Immature natural killer cell (primary cell): ENCODE measurements at regions not wholly inside any gene's neighbourhood (a gene's known extent, or its start where the extent isn't known, plus 50 kb on each side); places are given as distances from the start of the nearest gene placed in this dataset.

ENCODE experiments used
- DNase-seq, 3 donors: peaks; one replicate each; pipeline ENCODE4 v3.0.0; 2022; ENCODE audit warnings: mixed read lengths in 1 of 3
- H3K27ac Mint-ChIP-seq, 6 donors: one replicate each; pipeline ENCODE4 v1.8.0; 2020; ENCODE audit warnings: mixed read lengths in 6 of 6, mild to moderate bottlenecking in 5 of 6, inconsistent platforms in 4 of 6, moderate library complexity in 3 of 6
- H3K27me3 Mint-ChIP-seq, 3 donors: one replicate each; pipeline ENCODE4 v1.8.0; 2020 to 2021; ENCODE audit warnings: low read depth in 3 of 3, mild to moderate bottlenecking in 3 of 3, mixed read lengths in 3 of 3, moderate library complexity in 3 of 3, inconsistent platforms in 1 of 3
- H3K36me3 Mint-ChIP-seq, 3 donors: one replicate each; pipeline ENCODE4 v1.8.0; 2020; ENCODE audit warnings: mixed read lengths in 3 of 3, inconsistent platforms in 2 of 3, mild to moderate bottlenecking in 2 of 3
- H3K4me1 Mint-ChIP-seq, 2 donors: one replicate each; pipeline ENCODE4 v1.8.0; 2020; ENCODE audit warnings: inconsistent platforms in 2 of 2, mild to moderate bottlenecking in 2 of 2, mixed read lengths in 2 of 2, moderate library complexity in 1 of 2
- H3K4me3 Mint-ChIP-seq, 5 donors: one replicate each; pipeline ENCODE4 v1.8.0; 2020; ENCODE audit warnings: mild to moderate bottlenecking in 5 of 5, mixed read lengths in 5 of 5, inconsistent platforms in 3 of 5, moderate library complexity in 3 of 5
- H3K9me3 Mint-ChIP-seq, 6 donors: one replicate each; pipeline ENCODE4 v1.8.0; 2020; ENCODE audit warnings: mild to moderate bottlenecking in 6 of 6, mixed read lengths in 6 of 6, inconsistent platforms in 4 of 6, moderate library complexity in 3 of 6

DNA sequence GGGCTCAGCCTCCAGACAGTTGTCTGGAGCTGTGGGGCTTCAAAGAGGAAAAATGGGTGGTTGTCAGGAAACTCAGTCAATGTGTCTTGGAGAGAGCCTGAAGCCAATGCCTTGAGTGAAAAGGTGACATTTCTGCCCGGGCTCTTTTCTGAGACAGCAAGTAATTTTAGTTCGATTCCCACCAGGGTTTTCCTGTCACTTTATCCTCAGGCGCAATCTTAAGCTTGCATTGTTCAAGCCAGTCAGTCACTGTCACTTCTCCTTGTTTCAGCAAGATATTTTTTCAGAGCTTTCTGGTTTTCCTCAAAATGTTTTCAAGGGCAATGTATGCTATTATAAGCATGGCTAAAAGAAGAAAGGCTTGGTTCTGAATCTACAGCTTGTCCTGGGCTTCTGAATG lies 404.7 kb upstream of the SEL1L start:
- Mint-ChIP-seq H3K27ac (no peak overlapping the region), H3K27me3 (no peaks in the 10 kb centered on the region), H3K4me1 (no peaks in the 10 kb centered on the region), H3K4me3 (no peak overlapping the region), H3K9me3 (peaks cover 4 to 34% (median 14%) of the 10 kb centered on the region in 6 donors), H3K36me3 (no peaks in the 10 kb centered on the region)
- no peak for DNase-seq

DNA sequence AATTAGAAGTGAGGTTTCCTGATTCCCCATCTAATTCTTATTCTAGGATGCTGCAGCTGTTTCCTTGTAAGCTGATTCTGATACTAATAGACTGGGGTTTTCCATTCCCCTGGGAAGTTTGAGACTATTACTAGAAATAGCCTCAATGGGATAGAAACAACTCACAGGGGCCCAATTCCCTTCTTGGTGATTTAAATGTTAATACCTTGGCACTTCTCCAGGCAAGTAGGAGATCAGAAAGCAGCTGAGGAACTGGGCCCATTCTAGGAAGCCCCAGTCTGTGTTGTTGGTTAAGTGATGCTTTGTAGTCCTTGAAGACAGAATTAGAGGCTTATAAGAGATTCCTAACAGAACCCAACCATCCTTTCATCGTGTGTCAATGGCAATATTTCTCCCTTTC lies 407.0 kb upstream of the SEL1L start:
- Mint-ChIP-seq H3K9me3 (peaks cover 2 to 24% (median 11%) of the 10 kb centered on the region in 6 donors), H3K36me3 (no peaks in the 10 kb centered on the region), H3K27me3 (no peaks in the 10 kb centered on the region), H3K27ac (no peak overlapping the region), H3K4me1 (no peaks in the 10 kb centered on the region), H3K4me3 (no peak overlapping the region)
- DNase-seq, result no peak

DNA sequence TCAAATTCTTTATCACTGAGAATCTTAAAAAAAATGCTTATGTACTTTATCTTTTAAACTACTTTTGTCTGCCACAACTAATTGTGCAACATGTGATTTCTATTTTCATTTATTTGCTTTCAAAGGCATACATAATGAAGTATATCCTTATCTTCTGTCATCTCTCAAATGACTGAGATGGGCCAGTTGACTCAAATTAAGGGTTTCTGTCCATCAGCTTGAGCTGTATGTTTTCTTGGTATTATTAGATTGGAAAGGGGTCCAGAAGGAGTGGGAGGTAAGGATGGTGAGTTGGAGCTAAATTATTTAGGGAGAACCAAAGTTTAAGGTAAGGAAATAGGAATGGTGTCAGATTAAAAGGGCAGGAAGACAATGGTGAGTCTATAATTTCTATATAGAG lies 408.4 kb upstream of the SEL1L start:
- peaks cover 2 to 33% (median 16%) of the 10 kb centered on the region in 6 donors for H3K9me3 Mint-ChIP-seq
- H3K27ac Mint-ChIP-seq, result no peak overlapping the region
- H3K36me3 Mint-ChIP-seq, result no peaks in the 10 kb centered on the region
- DNase-seq, result no peak
- no peaks in the 10 kb centered on the region for H3K4me1 Mint-ChIP-seq
- no peak overlapping the region for H3K4me3 Mint-ChIP-seq
- peaks cover 0 to under 1% (median 0%) of the 10 kb centered on the region in 3 donors for H3K27me3 Mint-ChIP-seq

DNA sequence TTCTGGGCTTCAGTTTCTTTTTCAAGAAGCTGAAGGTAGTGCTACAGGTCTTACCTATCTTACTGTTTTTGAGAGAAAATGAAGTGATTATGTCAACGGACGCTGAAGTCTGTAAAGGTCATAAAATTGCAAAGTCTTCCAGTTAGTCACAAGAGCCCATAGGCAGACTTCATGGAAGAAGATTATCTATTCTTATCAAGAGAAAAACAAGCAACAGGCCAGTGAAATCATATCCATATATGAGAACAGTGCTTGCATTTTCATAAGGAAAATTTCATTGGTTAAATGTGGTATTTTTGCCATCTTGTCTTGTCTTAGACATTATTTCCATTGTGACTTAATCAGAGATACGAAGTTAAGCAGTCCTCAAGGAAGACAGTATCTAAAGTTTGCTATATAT lies 412.7 kb upstream of the SEL1L start:
- no peak for DNase-seq
- Mint-ChIP-seq H3K36me3 (no peaks in the 10 kb centered on the region), H3K27ac (no peak overlapping the region), H3K4me3 (no peak overlapping the region), H3K27me3 (peaks cover 0 to 5% (median 0%) of the 10 kb centered on the region in 3 donors), H3K4me1 (no peaks in the 10 kb centered on the region), H3K9me3 (peaks cover 0 to 23% (median 18%) of the 10 kb centered on the region in 6 donors)

DNA sequence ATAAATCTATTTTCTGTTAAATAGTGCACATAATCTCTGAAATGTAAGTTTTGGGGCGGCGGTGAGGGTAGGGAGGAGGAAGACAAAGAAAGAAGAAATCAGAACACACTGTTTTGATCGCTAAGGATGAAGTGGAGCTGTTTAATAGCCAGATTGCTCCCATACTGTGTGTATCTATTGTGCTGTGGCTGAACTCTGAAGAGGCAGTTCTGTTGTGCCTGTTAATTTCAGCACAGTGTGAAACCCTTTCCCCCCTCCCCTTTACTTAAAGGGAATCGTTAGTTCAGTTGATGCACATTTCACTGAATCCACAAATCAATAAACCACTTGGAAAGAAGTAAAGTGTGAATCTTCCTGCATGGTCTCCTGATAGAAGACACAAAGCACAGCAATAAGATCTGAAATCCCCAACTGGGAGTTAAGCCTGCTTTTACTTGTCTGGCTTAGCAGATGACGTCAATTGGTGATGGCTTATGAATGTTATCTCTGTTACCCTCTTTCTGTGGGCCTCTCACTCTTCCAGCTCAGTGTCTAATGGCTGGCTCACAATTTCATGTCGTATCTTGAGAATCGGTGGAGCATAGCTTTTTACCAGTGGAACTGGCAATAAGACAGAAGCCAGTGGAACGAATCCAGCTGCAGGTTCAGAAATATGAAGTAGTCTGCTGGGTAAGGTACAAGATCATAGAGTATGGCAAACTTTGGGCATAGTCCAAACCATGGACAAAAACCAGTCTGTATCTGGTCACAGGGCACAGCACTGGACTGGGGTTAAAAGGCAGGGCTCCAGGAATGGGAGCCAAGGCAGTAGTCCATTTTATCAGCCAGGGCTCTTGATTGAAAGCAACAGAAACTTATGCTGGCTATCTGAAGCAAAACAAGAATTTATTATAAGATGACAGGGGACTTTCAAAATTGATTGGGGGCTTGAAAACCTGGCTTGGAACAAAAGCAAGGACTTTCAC lies 413.5 kb upstream of the SEL1L start:
- H3K4me3 Mint-ChIP-seq, result no peak overlapping the region
- H3K36me3 Mint-ChIP-seq, result no peaks in the 10 kb centered on the region
- peaks cover 0 to 23% (median 16%) of the 10 kb centered on the region in 6 donors for H3K9me3 Mint-ChIP-seq
- no peaks in the 10 kb centered on the region for H3K4me1 Mint-ChIP-seq
- peaks cover 0 to 5% (median 0%) of the 10 kb centered on the region in 3 donors for H3K27me3 Mint-ChIP-seq
- no peak for DNase-seq
- no peak overlapping the region for H3K27ac Mint-ChIP-seq

DNA sequence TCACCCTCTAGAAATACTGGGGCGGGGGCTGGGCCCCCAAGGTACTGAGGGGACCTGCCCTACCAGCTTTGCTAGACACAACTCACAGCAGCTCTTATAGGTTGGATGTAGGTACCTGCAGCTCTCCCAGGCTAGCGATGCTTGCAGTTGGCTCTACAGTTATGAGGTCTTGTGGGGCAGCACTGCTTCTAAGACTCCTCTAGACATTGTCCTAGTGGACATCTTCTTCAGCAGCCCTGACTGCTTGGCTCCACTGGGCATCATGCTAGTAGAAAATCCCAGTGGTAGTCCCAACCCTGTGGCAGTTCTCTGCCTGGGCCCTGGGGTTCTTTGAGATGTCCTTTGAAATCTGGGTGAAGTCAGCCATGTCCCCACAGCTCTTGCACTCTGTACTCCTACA lies 419.3 kb upstream of the SEL1L start:
- no peak for DNase-seq
- Mint-ChIP-seq H3K4me3 (no peak overlapping the region), H3K27me3 (peaks cover 0 to 2% (median 0%) of the 10 kb centered on the region in 3 donors), H3K27ac (no peak overlapping the region), H3K4me1 (no peaks in the 10 kb centered on the region), H3K36me3 (no peaks in the 10 kb centered on the region), H3K9me3 (peaks cover 1 to 20% (median 13%) of the 10 kb centered on the region in 6 donors)

DNA sequence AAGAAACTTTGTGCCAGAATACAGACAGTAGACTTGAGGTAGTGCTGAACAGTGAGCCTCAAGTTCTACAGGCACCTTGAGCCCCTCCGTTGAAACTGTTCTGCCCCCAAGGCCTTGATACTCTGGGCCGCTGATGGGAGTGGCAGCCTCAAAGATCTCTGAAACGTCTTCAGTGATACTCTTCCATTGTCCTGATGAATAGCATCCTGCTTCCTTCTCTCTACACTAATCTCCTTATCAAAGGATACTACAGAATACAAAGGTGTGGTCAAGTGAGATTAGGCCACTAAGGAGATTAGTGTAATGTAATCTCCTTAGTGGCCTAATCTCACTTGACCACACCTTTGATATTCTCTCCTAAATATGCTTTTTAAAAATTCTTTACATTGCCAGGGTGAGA lies 419.8 kb upstream of the SEL1L start:
- Mint-ChIP-seq H3K27me3 (peaks cover 0 to 2% (median 0%) of the 10 kb centered on the region in 3 donors), H3K27ac (no peak overlapping the region), H3K4me3 (no peak overlapping the region), H3K9me3 (peaks cover 0 to 20% (median 10%) of the 10 kb centered on the region in 6 donors), H3K36me3 (no peaks in the 10 kb centered on the region), H3K4me1 (no peaks in the 10 kb centered on the region)
- DNase-seq, result no peak

DNA sequence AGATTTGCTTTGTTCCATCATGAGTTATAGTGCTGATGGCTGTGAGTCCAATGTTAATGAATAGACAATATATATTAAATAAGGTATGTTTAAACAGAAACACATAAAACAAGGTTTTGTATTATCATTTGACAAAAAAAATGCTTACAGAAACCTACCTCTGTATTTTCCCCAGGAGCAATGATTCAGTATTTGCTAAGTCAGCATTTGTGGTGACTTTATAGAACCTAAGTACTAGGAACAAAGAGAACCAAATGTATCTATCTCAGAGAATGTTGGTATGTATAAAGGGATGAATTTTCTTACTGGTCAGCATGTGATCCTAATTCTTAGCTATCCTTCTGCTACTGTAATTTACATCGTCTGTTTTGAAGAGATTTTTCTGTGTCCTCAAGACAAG lies 421.5 kb upstream of the SEL1L start:
- H3K27me3 Mint-ChIP-seq, result peaks cover 0 to 2% (median 0%) of the 10 kb centered on the region in 3 donors

DNA sequence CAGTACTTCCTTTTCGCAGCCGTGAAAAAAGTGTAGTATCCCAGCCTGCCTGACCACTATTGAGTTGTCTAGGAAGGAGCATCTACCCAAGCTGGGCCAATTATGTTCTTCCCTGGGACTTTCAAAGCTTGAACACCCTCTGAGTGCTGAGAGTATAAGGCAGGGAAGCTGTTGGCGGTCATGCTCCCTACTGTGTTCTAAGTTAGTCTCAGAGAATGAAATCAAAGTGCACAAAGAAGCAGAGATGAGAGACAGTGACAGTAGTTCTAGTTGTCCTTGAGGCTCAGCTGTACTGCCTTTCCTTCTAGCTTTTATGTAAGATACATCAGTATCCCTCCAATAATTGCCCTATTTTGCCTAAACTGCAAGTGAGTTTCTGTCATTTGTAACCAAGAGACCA lies 427.1 kb upstream of the SEL1L start:
- H3K27ac Mint-ChIP-seq, result no peak overlapping the region
- H3K9me3 Mint-ChIP-seq, result peaks cover 0 to 14% (median 10%) of the 10 kb centered on the region in 6 donors
- DNase-seq, result no peak

More for the DNA sequence above, 421.5 kb upstream of the SEL1L start:
- no peak for DNase-seq
- Mint-ChIP-seq H3K4me1 (no peaks in the 10 kb centered on the region), H3K27ac (no peak overlapping the region), H3K9me3 (peaks cover 1 to 25% (median 13%) of the 10 kb centered on the region in 6 donors), H3K36me3 (no peaks in the 10 kb centered on the region), H3K4me3 (no peak overlapping the region)

DNA sequence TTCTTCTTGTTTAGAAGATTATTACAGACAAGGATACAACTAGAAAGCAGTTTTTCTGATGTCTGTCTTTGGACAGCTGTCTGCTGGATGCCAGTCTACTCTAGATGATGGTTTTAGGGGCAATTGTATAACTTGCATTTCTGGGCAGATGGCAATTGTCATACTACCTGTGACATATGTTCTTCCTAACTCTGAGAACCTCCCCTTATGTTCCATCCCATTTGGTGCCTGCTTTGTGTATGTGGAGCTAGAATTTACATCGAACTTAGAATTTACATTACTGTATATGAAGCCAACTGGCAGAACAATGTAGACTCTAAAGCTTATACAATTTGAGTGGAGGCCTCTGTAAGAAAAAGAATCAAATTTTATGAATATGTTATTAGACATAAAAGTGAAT lies 430.2 kb upstream of the SEL1L start:
- no peak overlapping the region for H3K27ac Mint-ChIP-seq
- H3K9me3 Mint-ChIP-seq, result peaks cover 0 to 34% (median 13%) of the 10 kb centered on the region in 6 donors
- H3K4me1 Mint-ChIP-seq, result no peaks in the 10 kb centered on the region
- peaks cover 0 to 3% (median 0%) of the 10 kb centered on the region in 3 donors for H3K36me3 Mint-ChIP-seq
- H3K27me3 Mint-ChIP-seq, result peaks cover 0 to 3% (median 0%) of the 10 kb centered on the region in 3 donors
- no peak overlapping the region for H3K4me3 Mint-ChIP-seq
- no peak for DNase-seq

More for the DNA sequence above, 427.1 kb upstream of the SEL1L start:
- H3K4me1 Mint-ChIP-seq, result no peaks in the 10 kb centered on the region
- no peaks in the 10 kb centered on the region for H3K36me3 Mint-ChIP-seq
- no peak overlapping the region for H3K4me3 Mint-ChIP-seq
- H3K27me3 Mint-ChIP-seq, result peaks cover 0 to 3% (median 0%) of the 10 kb centered on the region in 3 donors

DNA sequence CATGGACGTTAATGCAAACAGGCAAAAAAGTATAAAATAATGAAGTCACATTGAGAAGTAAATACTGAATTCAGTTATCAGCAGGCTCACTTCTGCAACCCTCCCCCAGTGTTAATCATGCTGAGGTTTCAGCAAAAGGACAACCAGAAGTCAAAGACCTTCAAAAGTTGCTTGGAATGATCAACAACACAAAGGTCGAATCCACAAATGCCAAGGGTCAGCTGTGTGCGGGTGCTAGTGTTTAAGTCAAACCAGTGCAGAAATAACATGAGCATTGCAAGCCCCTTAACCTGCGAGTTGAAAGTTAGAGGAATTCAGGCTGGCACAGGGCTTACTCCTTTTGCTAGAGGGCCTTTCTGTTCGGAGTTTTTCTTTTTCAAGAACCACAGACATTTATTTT lies 436.7 kb upstream of the SEL1L start:
- no peak overlapping the region for H3K27ac Mint-ChIP-seq
- peaks cover 2 to 61% (median 20%) of the 10 kb centered on the region in 6 donors for H3K9me3 Mint-ChIP-seq
- no peak for DNase-seq
- H3K4me1 Mint-ChIP-seq, result no peaks in the 10 kb centered on the region
- H3K27me3 Mint-ChIP-seq, result no peaks in the 10 kb centered on the region
- H3K36me3 Mint-ChIP-seq, result peaks cover 0 to 6% (median 0%) of the 10 kb centered on the region in 3 donors
- H3K4me3 Mint-ChIP-seq, result no peak overlapping the region

DNA sequence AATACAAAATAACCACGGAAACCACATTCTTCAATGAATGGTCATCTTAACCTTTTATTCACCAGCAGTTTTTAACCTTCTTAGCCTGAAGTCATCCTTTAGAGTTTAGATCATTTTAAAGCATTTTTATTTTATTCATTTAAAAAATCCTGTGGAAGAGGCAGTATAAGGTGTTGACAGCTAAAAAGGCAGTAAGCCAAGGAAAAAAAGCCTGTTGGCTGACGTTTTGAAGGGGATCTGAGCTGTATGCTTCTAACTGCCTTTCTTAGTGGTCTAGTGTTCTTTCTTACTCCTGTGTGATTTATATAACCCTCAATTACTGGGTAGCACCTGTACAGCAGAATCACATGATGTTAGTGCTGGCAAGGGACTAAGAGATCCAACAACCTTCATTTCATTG lies 438.3 kb upstream of the SEL1L start:
- peaks cover 0 to 6% (median 0%) of the 10 kb centered on the region in 3 donors for H3K36me3 Mint-ChIP-seq
- DNase-seq, result no peak
- no peak overlapping the region for H3K27ac Mint-ChIP-seq
- H3K4me3 Mint-ChIP-seq, result no peak overlapping the region
- H3K4me1 Mint-ChIP-seq, result no peaks in the 10 kb centered on the region
- H3K27me3 Mint-ChIP-seq, result no peaks in the 10 kb centered on the region
- peaks cover 2 to 54% (median 19%) of the 10 kb centered on the region in 6 donors for H3K9me3 Mint-ChIP-seq

DNA sequence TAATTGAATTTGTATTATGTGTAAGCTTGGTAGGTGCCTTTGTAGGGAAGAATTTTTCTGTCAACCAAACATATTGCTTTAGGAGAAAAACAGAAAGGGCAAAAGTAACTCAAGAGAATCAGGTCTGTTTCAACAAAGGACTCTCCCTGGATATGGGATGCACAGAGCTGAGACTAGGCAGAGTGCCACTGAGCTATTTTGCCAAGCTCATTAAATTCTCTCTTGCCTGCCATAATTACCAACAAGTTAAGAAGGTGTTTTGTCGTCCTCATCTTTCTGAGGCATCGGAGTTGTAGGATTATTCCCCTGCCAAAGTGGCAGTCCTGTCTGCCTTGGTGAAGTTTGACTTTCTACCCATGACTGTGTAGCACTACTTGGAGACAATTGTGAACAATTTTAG lies 438.9 kb upstream of the SEL1L start:
- Mint-ChIP-seq H3K4me1 (no peaks in the 10 kb centered on the region), H3K36me3 (peaks cover 0 to 6% (median 0%) of the 10 kb centered on the region in 3 donors), H3K27me3 (no peaks in the 10 kb centered on the region), H3K4me3 (no peak overlapping the region), H3K27ac (no peak overlapping the region), H3K9me3 (peaks cover 2 to 48% (median 17%) of the 10 kb centered on the region in 6 donors)
- no peak for DNase-seq

DNA sequence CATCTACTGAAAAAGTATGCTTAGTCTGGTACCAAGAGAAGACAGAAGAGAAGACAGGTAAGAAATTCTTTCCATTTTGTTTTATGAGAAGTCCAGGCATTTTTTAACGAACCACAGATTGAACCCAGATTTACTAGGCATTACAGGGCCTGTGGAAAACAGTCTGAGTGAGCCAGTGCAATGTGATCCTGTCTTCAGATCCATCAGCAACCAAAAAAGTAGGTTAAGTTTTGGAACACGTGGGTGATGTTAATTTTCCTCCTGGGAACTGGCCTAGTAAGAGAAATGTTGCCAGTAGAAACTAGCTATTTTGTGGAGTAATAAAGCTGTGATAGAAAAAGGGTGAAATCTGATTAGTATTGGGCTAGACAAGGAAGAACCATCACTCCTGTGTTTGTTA lies 440.9 kb upstream of the SEL1L start:
- DNase-seq, result no peak
- Mint-ChIP-seq H3K4me1 (no peaks in the 10 kb centered on the region), H3K36me3 (peaks cover 0 to 3% (median 0%) of the 10 kb centered on the region in 3 donors), H3K9me3 (peaks cover 2 to 30% (median 10%) of the 10 kb centered on the region in 6 donors), H3K4me3 (no peak overlapping the region), H3K27me3 (no peaks in the 10 kb centered on the region), H3K27ac (no peak overlapping the region)
